Activated B cell treated with CpG ODN at 0.5 μM for 24 hours (primary cell): ENCODE measurements at regions not wholly inside any gene's neighbourhood (a gene's known extent, or its start where the extent isn't known, plus 50 kb on each side); places are given as distances from the start of the nearest gene placed in this dataset.

Experiments
- ATAC-seq: fragments of 200-7000 bp; cut with Tn5 transposase; one replicate; pipeline ENCODE4 v1.10.0; 2021; ENCODE audit warnings: low read depth, mild to moderate bottlenecking, moderate library complexity
- CTCF ChIA-PET: fragments of 350-600 bp; sonication (Branson Sonifier 250); formaldehyde crosslinking; loops from one replicate; lab custom pipeline; 2021; ENCODE audit warnings: antibody characterized with exemption; lab: Charles Lee
- POLR2A ChIA-PET: fragments of 350-600 bp; sonication (Branson Sonifier 250); formaldehyde crosslinking; loops from one replicate; lab custom pipeline; 2021; ENCODE audit warnings: antibody characterized with exemption; lab: Charles Lee
- DNase-seq: peaks from one replicate; pipeline ENCODE4 v3.0.0; 2022
- H3K27ac Mint-ChIP-seq: one replicate; pipeline ENCODE4 v1.8.0; 2020; ENCODE audit warnings: mixed read lengths
- H3K27me3 Mint-ChIP-seq: one replicate; pipeline ENCODE4 v1.8.0; 2021; ENCODE audit warnings: mixed read lengths
- H3K36me3 Mint-ChIP-seq: one replicate; pipeline ENCODE4 v1.8.0; 2021; ENCODE audit warnings: low read depth, mixed read lengths
- H3K4me1 Mint-ChIP-seq: one replicate; pipeline ENCODE4 v1.8.0; 2021; ENCODE audit warnings: mixed read lengths
- H3K4me3 Mint-ChIP-seq: one replicate; pipeline ENCODE4 v1.8.0; 2020; ENCODE audit warnings: mild to moderate bottlenecking, mixed read lengths
- H3K9me3 Mint-ChIP-seq: one replicate; pipeline ENCODE4 v1.8.0; 2020; ENCODE audit warnings: mixed read lengths
- intact Hi-C: fragments of 100-400 bp; cut with micrococcal nuclease; formaldehyde crosslinking; loops from one replicate; pipeline ENCODE4 v1.15.1; 2024
- TF ChIP-seq, protein P1 (sequence below): fragments of 200-600 bp; IDR thresholded peaks from one replicate; pipeline ENCODE4 v1.8.0; 2022; ENCODE audit warnings: antibody characterized with exemption, mild to moderate bottlenecking

DNA sequence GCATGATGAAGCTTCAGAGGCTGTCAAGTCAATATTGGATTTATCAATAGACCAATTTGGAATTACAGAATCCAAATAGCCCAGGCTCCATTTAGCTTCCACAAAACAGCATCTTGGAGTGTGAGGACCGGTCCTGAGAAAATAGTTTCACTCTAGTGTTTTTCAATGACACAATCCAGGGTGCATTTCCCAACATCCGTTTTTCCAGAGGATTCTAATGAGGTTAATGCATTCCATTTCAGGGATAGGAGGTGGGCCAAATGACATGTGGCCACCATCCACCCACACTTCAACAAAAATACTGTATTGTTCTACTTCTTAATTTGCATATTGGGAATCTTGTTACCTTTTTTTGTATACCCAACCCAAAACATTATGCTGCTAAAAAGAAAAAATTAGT lies 229.8 kb upstream of the LDB2 start:
- DNase-seq: no peak
- CTCF ChIA-PET: no interaction called here
- ATAC-seq: no peak
- Mint-ChIP-seq H3K27ac (no peak overlapping the region), H3K9me3 (peaks cover 4% of the 10 kb centered on the region), H3K36me3 (no peaks in the 10 kb centered on the region), H3K4me3 (no peak overlapping the region), H3K27me3 (no peaks in the 10 kb centered on the region), H3K4me1 (no peaks in the 10 kb centered on the region)
- intact Hi-C loops: loop anchor here (5.0 kb wide), 1 partner anchor 1004 kb away; no protein-coding TSS in a partner anchor
- TF ChIP-seq, protein P1, sequence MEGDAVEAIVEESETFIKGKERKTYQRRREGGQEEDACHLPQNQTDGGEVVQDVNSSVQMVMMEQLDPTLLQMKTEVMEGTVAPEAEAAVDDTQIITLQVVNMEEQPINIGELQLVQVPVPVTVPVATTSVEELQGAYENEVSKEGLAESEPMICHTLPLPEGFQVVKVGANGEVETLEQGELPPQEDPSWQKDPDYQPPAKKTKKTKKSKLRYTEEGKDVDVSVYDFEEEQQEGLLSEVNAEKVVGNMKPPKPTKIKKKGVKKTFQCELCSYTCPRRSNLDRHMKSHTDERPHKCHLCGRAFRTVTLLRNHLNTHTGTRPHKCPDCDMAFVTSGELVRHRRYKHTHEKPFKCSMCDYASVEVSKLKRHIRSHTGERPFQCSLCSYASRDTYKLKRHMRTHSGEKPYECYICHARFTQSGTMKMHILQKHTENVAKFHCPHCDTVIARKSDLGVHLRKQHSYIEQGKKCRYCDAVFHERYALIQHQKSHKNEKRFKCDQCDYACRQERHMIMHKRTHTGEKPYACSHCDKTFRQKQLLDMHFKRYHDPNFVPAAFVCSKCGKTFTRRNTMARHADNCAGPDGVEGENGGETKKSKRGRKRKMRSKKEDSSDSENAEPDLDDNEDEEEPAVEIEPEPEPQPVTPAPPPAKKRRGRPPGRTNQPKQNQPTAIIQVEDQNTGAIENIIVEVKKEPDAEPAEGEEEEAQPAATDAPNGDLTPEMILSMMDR: no peak
- POLR2A ChIA-PET: no interaction called here

DNA sequence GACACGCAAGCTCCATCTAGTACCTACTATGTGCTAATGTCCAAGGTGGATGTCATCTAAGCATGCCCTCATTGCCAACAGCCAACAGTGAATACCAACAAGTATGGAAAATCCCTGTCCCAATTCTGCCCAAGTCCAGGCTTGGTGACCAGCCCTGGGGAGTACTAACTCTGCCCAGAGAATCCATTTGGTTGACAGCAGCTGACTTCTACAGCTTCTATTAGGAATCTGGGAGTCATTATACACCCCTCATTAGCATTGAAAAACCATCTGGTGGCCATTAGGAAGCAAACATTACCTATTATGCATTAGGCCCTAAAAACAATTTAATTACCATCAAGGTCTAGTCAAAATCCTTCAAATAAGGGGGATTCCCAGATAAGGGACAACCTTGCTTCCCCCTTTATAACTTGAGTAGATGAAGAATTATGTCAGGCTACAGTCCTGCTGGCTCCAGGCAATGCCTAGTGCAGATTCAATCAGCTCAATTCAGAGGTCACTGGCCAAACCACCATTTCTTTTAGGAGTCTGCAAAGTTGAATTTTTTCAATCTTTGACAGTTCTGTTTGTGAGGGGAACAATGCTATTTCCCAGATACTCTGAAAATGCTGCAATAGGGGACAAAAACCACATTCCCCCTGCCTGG lies 228.0 kb upstream of the LDB2 start:
- CTCF ChIA-PET: no interaction called here
- DNase-seq (no peak), ATAC-seq (no peak)
- peaks cover 4% of the 10 kb centered on the region for H3K9me3 Mint-ChIP-seq
- no peaks in the 10 kb centered on the region for H3K4me1 Mint-ChIP-seq
- intact Hi-C loops: loop anchor here (5.0 kb wide), 1 partner anchor 1006 kb away; no protein-coding TSS in a partner anchor
- TF ChIP-seq, protein P1: no peak
- POLR2A ChIA-PET: no interaction called here
- H3K27me3 Mint-ChIP-seq: no peaks in the 10 kb centered on the region
- H3K27ac Mint-ChIP-seq: no peak overlapping the region
- no peaks in the 10 kb centered on the region for H3K36me3 Mint-ChIP-seq
- H3K4me3 Mint-ChIP-seq: no peak overlapping the region

DNA sequence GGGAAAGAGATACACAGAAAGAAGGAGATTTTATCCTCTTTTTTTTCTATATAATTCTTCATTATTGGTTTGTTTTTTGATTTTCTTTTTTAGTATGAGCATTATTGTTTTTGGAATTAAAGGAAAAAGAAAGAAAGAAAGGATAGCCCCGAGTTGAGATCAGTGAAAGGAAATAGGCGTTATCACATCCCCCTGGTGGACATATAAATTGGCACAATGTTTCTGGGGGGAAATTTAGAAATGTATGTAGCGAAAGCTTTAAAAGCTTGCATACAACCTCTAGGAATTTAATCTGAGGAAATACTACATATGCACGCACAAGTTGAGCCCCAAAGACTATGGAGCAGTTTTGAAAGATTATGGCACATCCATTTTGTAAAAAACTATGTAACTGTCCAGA lies 226.3 kb upstream of the LDB2 start:
- intact Hi-C loops: loop anchor here (5.0 kb wide), 1 partner anchor 1008 kb away; no protein-coding TSS in a partner anchor
- ATAC-seq (no peak), DNase-seq (no peak)
- TF ChIP-seq, protein P1: no peak
- POLR2A ChIA-PET: no interaction called here
- CTCF ChIA-PET: no interaction called here
- Mint-ChIP-seq H3K36me3 (no peaks in the 10 kb centered on the region), H3K27me3 (no peaks in the 10 kb centered on the region), H3K27ac (no peak overlapping the region), H3K4me1 (no peaks in the 10 kb centered on the region), H3K9me3 (peaks cover 2% of the 10 kb centered on the region), H3K4me3 (no peak overlapping the region)

DNA sequence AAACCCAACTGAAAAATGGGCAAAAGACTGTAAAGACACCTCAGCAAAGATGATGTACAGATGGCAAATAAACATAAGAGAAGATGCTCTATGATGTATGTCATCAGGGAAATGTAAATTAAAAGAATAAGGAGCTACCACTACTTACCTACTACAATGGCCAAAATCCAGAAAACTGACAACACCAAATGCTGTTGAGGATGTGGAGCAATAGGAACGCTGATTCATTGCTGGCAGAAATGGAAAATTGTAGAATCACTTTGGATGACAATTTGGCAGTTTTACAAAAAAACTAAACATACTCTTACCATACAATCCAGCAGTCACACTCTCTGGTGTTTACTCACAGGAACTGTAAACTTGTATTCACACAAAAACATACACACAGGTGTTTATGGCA lies 222.3 kb upstream of the LDB2 start:
- TF ChIP-seq, protein P1: no peak
- Mint-ChIP-seq H3K27ac (no peak overlapping the region), H3K4me1 (no peaks in the 10 kb centered on the region), H3K9me3 (peaks cover 2% of the 10 kb centered on the region), H3K36me3 (no peaks in the 10 kb centered on the region), H3K27me3 (no peaks in the 10 kb centered on the region), H3K4me3 (no peak overlapping the region)
- intact Hi-C loops: no loop called here
- CTCF ChIA-PET: no interaction called here
- POLR2A ChIA-PET: no interaction called here
- no peak for DNase-seq
- no peak for ATAC-seq

DNA sequence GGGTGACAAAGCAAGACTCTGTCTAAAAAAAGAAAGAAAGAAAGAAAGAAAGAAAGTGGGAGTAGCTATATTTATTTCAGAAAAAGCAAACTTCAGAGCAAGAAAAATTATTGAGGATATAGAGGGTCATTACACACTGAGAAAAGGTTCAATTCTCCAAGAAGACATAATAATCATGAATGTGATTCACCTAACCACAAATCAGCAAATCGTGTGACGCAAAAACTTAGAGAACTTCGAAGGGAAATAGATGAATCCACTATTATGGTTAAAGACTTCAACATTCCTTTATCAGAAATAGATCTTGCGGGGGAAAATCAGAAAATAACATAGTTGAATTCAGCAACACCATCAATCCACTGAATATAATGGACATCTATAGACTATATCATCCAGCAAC lies 219.3 kb upstream of the LDB2 start:
- no peak for DNase-seq
- POLR2A ChIA-PET: no interaction called here
- H3K27ac Mint-ChIP-seq: no peak overlapping the region
- H3K4me3 Mint-ChIP-seq: no peak overlapping the region
- no peaks in the 10 kb centered on the region for H3K27me3 Mint-ChIP-seq
- CTCF ChIA-PET: no interaction called here
- peaks cover 2% of the 10 kb centered on the region for H3K9me3 Mint-ChIP-seq
- TF ChIP-seq, protein P1: no peak
- H3K36me3 Mint-ChIP-seq: no peaks in the 10 kb centered on the region
- no peaks in the 10 kb centered on the region for H3K4me1 Mint-ChIP-seq
- intact Hi-C loops: no loop called here
- ATAC-seq: no peak
